ENCODE measurements at regions not wholly inside any gene's neighbourhood (a gene's known extent, or its start where the extent isn't known, plus 50 kb on each side); places are given as distances from the start of the nearest gene placed in this dataset.

- Mint-ChIP-seq H3K4me3 (no peak overlapping the region), H3K27ac (no peak overlapping the region), H3K36me3 (ENCODE audit: low read depth) (no peaks in the 10 kb centered on the region), H3K9me3 (peaks cover 10% of the 10 kb centered on the region; the same call in 1 of the 2 replicates), H3K27me3 (ENCODE audit: insufficient read depth) (peaks cover 56% of the 10 kb centered on the region), H3K4me1 (ENCODE audit: low read depth) (no peaks in the 10 kb centered on the region)
- DNase-seq: no peak
- no peak for TF ChIP-seq CTCF (IDR thresholded peaks at IDR 0.05)
Measured at GRCh38 chr15:70409388-70409787, 311.7 kb upstream of the TLE3 start.

GRCh38 chr15:70407955-70408354 lies 310.2 kb upstream of the TLE3 start:
- H3K27ac Mint-ChIP-seq: no peak overlapping the region
- H3K9me3 Mint-ChIP-seq: peaks cover 10% of the 10 kb centered on the region; the same call in 1 of the 2 replicates
- no peak overlapping the region for H3K4me3 Mint-ChIP-seq
- peaks cover 52% of the 10 kb centered on the region for H3K27me3 Mint-ChIP-seq (ENCODE audit: insufficient read depth)
- H3K4me1 Mint-ChIP-seq (ENCODE audit: low read depth): no peaks in the 10 kb centered on the region
- DNase-seq: no peak
- TF ChIP-seq CTCF (IDR thresholded peaks at IDR 0.05): no peak
- H3K36me3 Mint-ChIP-seq (ENCODE audit: low read depth): no peaks in the 10 kb centered on the region

- Mint-ChIP-seq H3K36me3 (ENCODE audit: low read depth) (no peaks in the 10 kb centered on the region), H3K4me3 (no peak overlapping the region), H3K27me3 (ENCODE audit: insufficient read depth) (peaks cover 49% of the 10 kb centered on the region), H3K4me1 (ENCODE audit: low read depth) (no peaks in the 10 kb centered on the region), H3K27ac (no peak overlapping the region), H3K9me3 (peaks cover 10% of the 10 kb centered on the region; the same call in 1 of the 2 replicates)
- DNase-seq: no peak
- no peak for TF ChIP-seq CTCF (IDR thresholded peaks at IDR 0.05)
Measured at GRCh38 chr15:70407336-70407670, 309.6 kb upstream of the TLE3 start.

- Mint-ChIP-seq H3K36me3 (ENCODE audit: low read depth) (no peaks in the 10 kb centered on the region), H3K27ac (no peak overlapping the region), H3K4me1 (ENCODE audit: low read depth) (no peaks in the 10 kb centered on the region), H3K9me3 (peaks cover 10% of the 10 kb centered on the region; the same call in 1 of the 2 replicates), H3K4me3 (no peak overlapping the region), H3K27me3 (ENCODE audit: insufficient read depth) (peaks cover 50% of the 10 kb centered on the region)
- DNase-seq: no peak
- TF ChIP-seq CTCF (IDR thresholded peaks at IDR 0.05): no peak
Measured at GRCh38 chr15:70406617-70407335, 309.1 kb upstream of the TLE3 start.

GRCh38 chr15:70401709-70402108 lies 304.0 kb upstream of the TLE3 start:
- no peaks in the 10 kb centered on the region for H3K36me3 Mint-ChIP-seq (ENCODE audit: low read depth)

More at GRCh38 chr15:70401709-70402108, 304.0 kb upstream of the TLE3 start:
- Mint-ChIP-seq H3K4me1 (ENCODE audit: low read depth) (no peaks in the 10 kb centered on the region), H3K27me3 (ENCODE audit: insufficient read depth) (peaks cover 43% of the 10 kb centered on the region), H3K27ac (no peak overlapping the region), H3K9me3 (no peaks in the 10 kb centered on the region), H3K4me3 (no peak overlapping the region)
- TF ChIP-seq CTCF (IDR thresholded peaks at IDR 0.05): no peak
- no peak for DNase-seq
